Non-pigmented ciliary epithelial cell (primary cell): ENCODE measurements at regions not wholly inside any gene's neighbourhood (a gene's known extent, or its start where the extent isn't known, plus 50 kb on each side); places are given as distances from the start of the nearest gene placed in this dataset.
"Not testable (repeated sequence)": the region's sequence is repeated elsewhere in the genome, so short reads cannot be mapped to it uniquely, and the experiment has no call there.

Experiments
- DNase-seq: peaks from one replicate; pipeline ENCODE4 v3.0.0-alpha.2; 2010; ENCODE audit warnings: low read depth

DNA sequence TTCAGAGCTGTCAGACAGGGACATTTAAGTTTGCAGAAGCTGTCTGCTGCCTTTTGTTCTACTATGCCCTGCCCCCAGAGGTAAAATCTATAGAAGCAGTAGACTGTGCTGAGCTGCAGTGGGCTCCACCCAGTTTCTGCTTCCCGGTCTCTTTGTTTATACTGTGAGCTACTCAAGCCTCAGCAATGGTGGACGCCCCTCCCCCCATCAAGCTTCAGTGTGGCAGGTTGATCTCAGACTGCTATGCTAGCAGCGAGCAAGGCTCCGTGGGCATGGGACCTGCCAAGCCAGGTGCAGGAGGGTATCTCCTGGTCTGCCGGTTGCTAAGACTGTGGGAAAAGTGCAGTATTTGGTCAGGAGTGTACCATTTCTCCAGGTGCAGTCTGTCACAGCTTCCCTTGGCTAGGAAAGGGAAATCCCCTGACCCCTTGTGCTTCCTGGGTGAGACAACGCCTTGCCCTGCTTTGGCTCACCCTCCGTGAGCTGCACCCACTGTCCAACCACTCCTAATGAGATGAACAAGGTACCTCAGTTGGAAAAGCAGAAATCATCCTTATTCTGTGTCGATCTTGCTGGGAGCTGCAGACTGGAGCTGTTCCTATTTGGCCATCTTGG, 692.2 kb downstream of the UTRN start:
- not testable (repeated sequence) for DNase-seq

DNA sequence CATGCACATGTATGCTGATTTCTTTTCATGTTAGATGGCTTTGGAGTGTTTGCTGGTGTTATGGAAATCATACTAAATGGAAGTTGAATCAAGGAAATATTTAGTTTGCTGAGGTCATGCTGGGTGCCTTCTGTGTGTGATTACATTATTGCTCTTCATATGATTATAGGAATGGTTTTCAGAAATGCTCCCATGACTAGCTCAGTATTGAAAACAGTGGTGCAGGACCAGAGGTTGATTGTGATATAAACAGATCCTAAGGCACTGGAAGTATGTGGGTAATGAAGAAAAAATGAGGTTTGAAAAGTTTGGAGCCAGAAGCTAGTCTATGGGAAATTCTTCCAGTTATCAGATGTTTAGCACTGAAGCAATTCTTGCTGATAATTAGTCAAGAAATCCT, 693.1 kb downstream of the UTRN start:
- DNase-seq = no peak

DNA sequence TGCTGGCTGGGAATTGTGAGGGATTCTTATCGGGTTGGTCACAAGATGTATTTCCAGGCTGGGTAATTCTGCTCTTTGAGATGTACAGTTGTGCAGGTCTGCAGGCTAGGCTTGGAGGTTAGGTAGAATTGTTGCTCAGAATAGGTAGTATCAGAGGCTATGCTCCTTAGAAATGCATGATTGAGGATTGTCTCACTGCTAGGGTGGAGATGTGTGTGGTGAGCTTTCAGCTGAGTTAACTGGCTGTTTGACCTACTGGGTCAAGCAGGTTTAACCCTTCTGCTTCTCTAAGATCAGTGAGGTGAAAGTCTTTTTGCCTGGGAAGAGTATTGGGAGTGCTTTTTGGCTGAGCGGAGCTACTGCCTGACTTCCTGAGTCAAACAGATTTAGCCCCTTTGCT, 701.1 kb downstream of the UTRN start:
- DNase-seq = no peak

DNA sequence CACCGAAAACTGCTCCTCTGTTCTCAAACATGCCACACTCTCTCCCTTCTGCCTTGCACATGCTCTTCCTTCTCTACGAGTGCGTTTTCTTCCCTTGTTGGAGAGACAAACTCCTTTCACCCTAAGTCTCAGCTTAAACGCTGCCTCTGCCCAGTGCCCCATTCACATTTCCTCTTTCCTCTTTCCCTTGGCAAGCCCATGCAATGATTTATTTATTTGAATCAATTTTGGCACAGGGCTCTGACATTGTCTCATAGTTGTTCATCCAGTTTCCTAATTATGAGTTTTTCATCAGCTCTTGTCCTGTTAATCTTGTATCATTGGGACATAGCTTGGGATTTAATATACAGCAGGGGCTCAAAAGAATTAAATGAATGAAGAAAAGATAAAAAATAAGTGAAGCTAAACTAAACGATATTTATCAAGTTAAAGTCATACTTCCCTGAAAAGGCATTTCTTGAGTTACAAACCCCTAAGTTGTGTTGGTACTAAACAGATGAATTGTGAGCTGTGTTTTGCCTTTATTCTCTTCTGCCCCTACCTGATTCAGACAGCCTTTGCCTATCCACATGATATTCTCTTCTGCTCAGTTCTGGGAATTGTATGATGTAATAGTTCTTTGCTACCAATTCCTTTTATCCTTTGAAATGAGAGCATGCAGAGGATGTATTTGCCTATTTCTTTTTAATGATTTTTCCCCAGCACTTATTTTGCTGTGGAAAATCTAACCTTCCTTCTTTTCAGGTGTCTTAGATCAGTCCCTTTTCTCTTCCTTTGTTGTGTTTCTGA, 704.4 kb downstream of the UTRN start:
- no peak for DNase-seq

DNA sequence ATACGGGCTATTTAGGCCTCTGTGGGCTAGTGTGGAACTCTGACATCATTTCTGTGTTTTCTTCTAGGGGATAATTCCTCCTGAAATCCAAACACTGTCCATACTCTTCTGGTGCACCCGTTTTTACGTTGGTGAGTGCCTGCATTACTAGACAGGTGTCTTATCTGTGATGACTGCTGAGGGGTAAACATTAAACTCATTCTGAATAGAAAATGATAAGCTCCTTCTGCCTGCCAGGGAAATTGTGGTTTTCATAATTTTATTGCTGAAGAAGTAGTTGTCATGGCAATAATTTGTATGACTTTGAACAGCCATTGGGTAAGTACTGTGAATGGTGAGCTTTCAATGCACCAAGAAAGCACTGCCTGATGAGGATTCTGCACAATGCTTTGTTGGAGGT, 705.6 kb downstream of the UTRN start:
- no peak for DNase-seq

DNA sequence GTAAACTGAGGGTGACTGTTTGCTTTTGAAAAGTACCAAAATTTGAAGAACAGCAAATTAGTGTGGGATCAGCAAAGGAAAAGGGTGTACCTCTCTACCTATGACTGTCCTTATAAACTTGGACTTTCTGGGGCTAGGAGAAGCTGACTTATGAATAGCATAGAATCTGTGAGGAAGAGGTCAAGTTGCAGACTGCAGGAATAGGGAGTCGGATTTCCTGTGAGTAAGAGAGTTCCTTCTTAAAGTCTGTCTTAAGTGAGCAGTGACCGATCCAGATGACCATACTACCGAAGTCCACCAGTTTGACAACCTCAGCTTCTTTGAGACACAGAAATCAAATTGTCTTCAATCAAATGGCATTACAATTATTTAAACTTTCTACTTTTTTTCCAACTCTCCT, 708.7 kb downstream of the UTRN start:
- DNase-seq = no peak

DNA sequence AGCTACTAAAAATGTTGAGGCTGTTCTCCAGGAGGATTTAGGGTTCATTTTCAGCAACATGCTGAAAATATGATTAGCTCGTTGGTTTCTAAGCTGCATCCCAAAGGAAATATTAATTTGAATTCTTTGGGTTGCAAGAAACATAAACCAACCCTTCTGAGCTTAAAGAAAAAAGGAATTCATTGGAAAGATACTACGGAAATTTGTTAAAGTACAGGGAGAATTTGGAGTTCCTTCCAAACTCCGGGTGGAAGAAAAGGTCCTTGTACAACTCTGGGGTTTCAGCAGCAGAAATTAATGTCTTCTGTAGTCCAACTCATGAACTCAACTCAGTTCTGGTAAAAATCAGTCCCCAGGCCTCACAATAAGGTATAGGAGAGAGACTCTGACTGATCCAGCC, 712.9 kb downstream of the UTRN start:
- DNase-seq = no peak

DNA sequence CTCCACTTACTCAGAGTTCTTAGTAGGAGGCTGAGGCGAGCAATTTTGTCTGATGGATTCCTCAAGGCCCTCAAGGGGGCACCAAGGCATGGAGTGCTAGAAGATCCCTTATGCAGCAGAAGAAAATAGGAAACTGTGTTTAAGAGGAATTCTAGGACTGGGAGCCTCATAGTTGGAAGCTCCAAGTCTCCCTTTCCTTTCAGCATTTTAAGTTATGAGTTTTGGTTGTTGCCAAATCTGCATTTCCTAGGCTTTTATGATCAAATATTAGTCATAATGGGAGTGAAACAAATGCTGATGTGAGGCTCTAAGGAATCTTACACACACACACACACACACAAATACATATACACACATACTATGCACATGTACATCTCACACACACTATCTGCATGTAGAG, 714.0 kb downstream of the UTRN start:
- DNase-seq = no peak

DNA sequence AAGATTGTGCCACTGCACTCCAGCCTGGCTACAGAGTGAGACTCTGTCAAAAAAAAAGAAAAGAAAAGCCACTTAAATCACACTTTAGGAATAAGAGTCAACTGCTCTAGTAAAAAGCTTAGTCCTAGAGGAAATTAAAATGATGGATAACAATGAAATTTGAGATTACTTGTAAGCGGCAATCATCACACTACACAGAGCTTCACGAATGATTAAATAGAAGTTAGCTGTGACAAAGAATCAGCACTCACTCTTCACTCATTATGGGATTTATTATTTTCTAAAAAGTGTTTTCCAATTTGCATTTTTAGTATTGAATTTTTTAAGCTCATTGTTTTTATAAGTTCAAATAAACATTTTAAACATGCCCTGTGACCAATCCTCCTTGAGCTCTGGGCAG, 718.0 kb downstream of the UTRN start:
- DNase-seq = no peak

DNA sequence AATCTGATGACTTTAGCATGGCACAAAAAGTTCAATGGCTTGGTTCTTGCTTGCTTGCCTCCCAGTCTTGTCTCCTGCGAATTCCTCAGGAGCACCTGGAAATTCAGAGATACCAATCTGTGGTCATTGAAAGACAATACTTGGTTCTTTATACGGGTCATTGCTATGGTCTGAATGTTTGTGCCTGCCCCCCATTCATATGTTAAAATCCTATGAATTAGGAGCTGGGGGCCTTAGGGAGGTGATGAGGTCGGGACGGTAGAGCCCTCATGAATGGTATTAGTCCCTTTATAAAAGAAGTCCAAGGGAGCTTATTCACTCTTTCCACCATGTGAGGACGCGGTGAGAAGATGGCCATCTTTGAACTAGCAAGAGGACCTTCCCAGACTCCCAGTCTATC, 721.8 kb downstream of the UTRN start:
- no peak for DNase-seq

DNA sequence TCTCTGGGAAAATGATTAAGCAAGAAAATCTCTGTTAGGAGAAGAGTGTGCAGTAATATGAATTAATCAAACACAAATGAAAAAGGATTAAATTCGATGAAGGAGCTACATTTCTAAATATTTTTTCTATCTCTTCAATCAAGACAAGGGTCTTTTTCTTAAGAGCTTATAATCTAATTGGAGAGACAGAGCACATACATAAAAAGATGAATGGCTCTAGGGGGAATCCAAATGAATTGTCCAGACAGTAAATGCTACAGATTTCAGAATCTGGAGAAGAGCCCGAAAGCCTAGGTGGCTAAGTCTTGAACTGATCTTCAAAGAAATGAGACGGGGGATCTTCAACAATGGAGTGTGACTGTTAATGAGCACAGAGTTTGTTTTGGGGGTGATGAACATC, 723.6 kb downstream of the UTRN start:
- no peak for DNase-seq

DNA sequence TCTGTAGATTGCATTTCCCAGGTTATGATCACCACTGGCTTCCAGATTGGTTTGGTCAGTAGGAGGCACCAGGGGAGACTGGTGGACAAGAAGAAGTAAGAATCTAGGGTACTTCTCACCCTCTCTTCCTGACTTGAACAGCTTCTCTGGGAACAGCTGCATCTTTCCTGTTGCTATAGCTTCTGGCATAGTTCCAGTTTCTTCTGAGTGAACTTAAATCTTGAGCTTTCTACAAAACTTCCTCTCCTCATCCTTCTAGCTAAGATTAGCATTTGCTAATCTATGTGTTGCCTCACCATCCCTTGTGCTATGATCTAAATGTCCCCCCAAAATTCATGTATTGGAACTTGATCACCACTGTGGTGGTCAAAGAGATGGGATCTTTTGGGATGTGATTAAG, 724.6 kb downstream of the UTRN start:
- DNase-seq = no peak

DNA sequence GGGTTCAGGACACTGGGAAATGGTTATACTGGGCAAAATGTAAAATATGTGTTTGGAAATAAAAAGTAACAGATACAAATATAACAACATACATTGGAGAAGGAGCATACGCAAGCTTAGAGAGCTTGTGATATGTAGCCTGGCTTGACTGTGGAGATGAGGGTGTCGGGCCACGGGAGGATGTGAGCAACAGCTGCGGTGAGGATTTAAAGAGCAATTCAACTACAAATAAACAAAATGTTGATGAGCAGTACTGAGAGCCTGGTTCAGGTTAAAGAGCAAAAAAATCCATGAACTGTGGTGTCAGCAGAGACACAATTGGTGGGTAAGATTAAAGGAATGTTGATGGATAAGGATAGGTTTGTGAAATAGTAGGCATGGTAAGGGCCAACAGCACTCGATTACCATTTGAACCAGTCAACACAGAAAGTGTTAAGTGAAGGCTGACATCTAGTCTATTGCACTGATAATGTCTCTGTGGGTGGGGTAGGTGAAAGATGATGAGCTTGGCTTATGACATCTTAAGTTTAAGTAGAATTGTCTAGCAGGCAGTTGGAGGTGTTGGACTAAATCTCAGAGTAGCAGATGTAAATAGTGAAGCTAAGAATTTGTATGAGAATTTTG, 723.2 kb downstream of the EPM2A start:
- no peak for DNase-seq

DNA sequence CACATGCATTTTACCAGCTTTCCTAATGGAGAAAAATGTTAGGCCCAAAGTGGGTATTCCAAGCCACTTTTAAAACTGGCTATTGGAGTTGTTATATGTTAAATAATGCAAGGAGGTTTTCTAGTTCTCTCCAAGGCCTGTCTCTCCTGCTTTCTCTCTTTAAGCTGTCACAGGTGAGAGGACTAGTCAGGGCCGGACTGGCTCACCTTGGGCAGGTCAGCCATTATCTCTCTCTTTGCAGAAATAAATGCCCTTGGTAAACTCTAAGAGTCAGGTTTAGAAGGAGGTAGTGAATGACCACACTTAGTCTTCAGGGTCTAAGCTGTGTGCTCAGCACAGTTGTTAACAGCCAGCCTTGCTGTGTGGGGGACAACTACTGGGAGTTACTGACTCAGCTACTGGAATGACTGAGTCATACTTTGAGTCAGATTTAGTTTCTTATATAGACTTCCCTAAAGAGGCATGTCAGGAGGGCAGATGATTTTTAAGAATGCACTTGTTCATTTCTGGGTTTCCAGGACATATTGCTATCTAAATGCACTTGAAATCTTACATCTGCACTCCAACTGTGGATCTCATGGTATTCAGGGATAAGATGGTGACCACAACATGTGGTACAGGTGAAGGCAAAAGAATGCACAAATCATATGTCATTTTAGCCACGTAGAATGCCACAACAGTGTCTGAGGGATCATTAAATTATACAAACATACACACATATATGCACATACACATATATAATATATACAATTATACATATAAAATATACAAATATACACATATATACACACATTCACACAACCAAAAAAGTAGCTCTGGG, 719.4 kb downstream of the EPM2A start:
- DNase-seq = peak; percentile 82

DNA sequence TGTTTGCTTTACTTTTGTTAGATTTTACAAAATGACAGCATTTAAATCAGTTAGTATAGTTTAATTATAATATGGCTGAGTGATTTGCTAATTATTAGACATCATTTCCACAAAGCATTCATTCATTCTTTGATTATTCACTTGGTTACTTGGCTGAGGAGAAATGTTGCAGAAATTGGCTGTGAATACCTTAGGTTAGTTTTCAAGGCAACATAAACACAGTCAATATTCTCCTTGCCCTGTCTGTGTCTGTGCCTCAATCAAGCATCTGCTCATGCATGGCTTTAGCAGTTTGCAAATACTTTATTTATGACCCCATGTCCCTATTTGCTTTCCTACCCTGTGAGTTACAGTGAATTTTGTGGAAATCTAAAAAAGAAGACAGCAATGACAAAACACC, 718.3 kb downstream of the EPM2A start:
- no peak for DNase-seq

DNA sequence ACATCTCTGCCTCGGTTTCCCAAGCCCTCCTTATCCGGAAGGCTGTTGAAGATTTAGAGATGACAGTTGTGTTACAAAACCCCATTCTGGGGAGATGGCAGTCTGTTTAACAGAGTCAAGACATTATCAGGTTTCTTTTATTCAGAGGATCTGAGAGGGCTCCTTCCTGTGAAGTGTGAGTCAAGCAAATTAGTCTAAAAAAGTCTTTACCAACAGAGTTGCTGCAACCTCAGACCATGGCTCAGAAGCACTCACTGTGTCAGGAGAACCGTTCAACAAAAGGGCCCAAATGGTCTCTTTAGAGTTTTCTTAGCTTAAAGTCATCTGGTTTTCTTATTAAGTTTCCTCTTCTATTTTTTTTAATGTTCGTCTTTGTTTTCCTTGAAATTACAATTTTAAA, 717.8 kb downstream of the EPM2A start:
- no peak for DNase-seq

DNA sequence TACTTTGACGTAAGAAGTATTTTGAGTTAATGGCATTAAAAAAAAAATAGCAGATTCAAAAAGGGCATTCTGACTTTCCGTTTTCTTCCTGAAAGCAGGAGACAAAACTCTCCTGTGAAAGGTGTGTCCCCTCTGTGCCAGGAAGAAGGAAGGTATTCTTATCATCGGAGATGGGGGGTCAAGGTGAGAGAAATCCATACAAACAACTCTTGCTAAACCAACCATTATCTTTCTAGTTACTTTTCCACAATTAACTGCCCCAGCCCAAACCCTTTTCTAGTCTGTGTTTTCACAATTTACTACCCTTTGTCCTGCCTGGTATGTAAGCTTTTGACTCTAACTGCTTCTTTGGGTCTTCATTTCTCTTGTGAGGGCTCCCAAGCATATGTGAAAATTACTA, 717.3 kb downstream of the EPM2A start:
- DNase-seq = no peak

DNA sequence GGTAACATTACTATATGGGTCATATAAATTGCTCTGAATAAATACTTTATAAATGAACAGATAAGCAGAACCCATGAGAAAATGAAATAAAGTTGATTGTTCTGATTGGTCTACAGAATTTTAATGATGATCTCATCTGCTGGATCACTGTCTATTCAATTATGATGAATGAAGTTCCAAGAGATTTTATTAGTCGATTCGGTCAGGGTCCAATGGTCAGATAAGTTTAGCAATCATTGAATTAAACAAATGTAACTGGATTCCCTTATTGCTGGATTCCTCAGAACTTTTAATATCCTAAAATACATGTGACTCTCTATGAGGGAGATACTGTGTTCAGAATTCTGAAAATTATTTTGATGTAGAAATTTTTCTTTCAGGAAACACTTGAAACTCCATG, 715.2 kb downstream of the EPM2A start:
- no peak for DNase-seq

DNA sequence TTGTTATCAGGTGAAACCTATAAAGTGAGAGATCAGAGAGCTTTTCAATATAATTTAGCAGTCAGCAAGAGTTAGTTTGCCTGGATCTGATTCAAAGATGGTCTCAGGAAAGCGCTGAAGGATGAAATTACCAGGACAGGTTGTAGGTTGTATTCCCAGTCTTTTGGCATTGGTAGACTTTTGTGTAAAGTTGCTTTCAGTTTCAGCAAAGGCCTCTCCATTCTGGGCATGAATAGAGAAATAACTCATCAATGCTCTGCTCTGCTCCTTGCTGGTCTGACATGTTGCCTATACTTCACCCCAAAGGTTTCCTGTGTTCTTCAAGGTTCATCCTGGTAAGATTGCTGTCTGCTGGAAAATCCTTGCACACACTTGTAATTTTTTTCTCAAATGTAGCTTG, 714.8 kb downstream of the EPM2A start:
- no peak for DNase-seq

DNA sequence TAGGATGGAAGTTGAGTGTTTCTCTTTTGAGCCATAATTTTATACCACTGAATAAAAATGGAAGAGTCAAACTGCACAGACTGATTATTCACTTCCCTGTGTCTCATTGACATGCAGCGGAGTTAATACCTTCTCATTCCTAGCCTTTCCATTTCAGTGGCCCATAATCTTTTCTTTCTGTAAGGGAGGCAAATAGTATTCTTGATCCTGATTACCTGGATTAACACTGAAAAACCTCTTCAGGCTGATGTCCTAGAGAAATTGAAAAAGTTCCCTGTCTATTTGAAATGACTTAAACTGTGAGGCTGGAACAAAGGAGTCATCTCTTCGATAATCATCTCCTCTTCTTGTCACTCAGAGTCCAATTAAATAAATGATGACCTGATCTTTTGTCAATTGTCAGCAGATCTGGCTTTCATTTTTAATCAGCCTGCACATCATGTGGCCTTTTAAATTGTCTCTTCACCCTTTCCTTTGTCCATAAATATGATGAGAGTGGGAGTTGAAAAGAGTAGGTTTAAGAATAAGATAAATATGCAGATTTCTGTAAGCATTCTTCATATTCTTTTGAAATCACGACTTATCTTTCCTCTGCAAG, 713.0 kb downstream of the EPM2A start:
- no peak for DNase-seq

DNA sequence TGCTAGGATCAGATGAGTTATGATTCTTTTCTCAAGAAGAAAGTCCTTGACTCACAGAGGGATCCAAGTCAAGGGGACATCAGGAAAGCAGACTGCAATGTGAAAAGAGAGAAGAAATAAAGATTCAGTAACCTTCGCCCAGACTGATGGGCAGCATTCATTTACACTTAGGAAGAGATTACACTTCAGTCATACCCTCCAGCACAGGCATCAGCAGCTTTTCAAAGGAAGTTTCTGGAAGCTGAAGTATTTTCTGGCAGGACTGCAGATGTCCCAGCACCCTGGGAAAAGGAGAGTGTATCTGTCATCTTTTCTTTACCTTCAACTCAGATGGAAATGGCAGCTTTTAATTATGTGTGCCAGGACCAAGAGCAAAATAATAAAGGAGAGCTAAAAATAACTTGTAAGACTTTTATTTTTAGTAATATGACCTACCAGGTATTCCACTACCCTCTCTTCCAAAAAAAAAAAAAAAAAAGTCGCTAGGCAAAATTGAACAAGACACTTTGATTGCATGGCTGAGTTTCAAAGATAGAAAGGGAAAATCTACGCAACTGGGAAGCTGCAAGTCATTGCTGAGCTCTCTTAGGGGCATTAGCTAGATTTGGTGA, 712.1 kb downstream of the EPM2A start:
- DNase-seq = no peak

DNA sequence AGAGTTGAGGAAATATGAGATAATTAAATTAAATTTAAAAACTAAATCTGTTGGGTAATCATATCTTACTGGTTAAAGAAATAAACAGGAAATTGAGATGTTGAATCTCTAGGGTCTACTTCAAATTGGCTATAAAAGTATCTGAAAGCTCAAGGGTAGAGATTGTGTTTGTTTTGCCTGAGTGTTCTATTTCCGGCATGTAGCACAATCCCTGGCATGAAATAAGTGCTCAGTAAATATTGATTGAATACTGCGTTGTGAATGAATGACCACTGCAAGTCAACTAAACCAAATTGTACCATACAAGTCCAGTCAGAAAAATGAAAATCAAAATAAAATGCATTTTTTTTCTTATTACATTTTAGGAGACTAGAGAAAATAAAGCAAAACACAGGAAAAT, 709.8 kb downstream of the EPM2A start:
- DNase-seq = no peak
